B cell (primary cell): ENCODE measurements at regions not wholly inside any gene's neighbourhood (a gene's known extent, or its start where the extent isn't known, plus 50 kb on each side); places are given as distances from the start of the nearest gene placed in this dataset.

Experiments used
- CTCF ChIP-seq: fragments of 200-600 bp; IDR thresholded peaks from one replicate; pipeline ENCODE4 v1.8.0; 2022; ENCODE audit warnings: antibody characterized with exemption, mild to moderate bottlenecking
- EZH2 ChIP-seq: IDR thresholded peaks from 2 replicates; pipeline ENCODE4 v1.6.1; 2012; ENCODE audit warnings: borderline replicate concordance, low read depth, mild to moderate bottlenecking, moderate library complexity, low read length; ENCODE audit not compliant: insufficient read depth, poor library complexity, severe bottlenecking

GRCh38 chr16:9597967-9598730 is 506.7 kb downstream of the HAPSTR1 start:
- no peak for TF ChIP-seq EZH2
- no peak for TF ChIP-seq CTCF
